ENCODE measurements at regions not wholly inside any gene's neighbourhood (a gene's known extent, or its start where the extent isn't known, plus 50 kb on each side); places are given as distances from the start of the nearest gene placed in this dataset.

DNA sequence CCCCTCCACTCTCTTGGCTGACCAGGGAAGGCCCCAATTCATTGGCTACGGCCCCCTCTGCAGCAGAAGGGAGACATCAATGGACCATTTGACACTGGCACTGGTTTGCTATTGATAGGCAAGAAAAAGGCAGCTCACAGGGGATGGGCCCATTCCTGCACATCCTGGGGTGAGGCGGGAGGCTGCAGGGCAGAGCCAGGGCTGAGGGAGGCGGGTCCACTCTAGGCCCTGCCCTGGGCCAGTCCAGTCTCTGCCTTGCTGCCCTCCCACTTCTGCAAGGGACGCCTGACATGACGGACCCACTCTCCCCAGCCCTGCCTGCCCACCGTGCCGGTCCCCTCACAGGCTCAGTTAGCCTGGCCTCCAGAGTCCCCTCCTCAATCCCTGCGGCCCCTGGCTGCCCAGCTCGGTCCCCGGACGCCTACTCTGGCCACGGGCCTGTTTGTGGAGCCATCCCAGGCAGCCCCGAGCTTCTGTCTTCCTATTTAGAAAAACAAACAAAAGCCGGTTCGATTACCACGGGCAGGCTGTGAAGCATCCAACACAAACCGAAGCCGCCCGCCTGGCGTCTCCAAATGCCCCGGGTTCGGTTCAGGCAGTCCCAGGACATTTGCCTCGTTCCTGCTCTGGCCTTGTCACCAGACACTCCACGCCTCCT lies 160.7 kb downstream of the IRX5 start:
- no peak for DNase-seq (ENCODE audit: extremely low read depth in 1 of 11, low read depth in 9 of 11, low spot score in 4 of 11)

DNA sequence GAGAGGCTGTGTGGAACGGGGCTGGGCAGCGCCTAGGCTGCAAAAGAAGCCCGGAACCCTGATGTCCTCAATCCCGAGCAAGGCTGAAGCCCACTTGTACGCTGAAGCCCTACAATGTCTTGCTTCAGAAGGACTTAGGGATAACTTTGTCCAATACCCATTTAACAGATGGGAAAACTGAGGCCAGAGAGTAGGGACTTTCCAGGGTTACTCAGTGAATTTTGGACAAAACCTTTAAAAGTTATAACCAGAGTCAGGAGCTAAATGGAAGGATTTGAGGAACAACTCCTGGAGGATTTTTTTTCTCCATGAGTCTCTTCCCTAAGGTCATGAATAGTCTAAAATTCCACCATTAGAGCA lies 161.2 kb downstream of the IRX5 start:
- no peak for DNase-seq (ENCODE audit: extremely low read depth in 1 of 11, low read depth in 9 of 11, low spot score in 4 of 11)

DNA sequence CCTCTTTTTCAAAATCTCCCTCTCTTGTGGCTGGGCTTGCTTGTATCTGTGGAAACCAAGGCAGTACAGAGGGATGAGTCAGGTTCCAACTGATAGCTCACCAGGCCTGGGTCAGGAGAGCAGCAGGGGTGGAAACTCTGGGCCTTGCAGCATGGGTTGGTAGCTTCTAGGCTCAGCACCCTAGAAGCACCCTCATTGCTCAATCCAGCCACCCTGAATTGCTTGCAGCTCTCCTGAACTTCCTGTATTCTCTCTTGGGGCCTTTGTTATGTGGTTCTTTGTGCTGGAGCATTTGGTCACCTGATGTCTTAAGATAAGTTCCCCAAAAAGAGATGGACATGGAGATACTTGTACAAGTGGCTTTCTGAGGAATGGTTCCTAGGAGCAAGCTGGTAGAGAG lies 169.4 kb downstream of the IRX5 start:
- DNase-seq (ENCODE audit: extremely low read depth in 1 of 11, low read depth in 9 of 11, low spot score in 4 of 11): no peak

DNA sequence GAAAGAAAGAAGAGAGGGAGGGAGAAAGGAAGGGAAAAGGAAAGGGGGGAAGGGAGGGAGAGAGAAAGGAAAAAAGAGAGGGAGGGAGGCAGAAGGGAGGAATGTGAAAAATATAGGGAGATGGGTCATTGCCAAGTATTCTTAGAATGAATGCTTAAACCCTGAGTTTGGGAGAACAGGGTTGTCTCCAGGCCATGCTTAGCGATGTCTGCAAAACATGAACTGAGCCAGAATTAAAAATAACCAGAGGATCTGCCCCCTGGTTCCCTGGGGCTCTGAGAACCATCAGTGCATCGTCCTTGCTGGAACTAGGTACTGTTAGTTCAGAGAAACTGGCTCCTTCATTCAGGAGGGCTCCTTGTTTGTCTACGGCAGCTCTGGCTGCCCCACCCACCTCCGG lies 170.4 kb downstream of the IRX5 start:
- DNase-seq (ENCODE audit: extremely low read depth in 1 of 11, low read depth in 9 of 11, low spot score in 4 of 11): peak in 5 of 11 donors; percentile 4 to 38 (median 30)

DNA sequence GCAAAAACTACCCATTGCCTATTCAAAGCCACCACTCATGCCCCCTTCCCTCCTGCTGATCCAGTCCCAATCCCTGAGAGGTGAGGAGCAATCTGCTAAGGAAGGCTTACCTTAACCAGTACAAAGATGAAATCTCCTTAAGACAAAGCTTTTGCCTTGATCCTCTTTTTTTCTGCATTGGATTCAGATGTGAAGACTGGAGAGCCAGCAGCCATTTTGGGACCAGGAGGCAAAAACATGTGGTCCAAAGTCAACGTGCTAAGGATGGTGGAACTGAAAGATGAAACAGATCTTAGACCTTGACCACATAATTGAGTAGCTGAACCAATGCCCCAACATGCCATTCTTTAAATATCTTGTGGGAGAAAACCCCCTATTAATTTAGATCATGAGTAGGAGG lies 171.4 kb downstream of the IRX5 start:
- DNase-seq (ENCODE audit: extremely low read depth in 1 of 11, low read depth in 9 of 11, low spot score in 4 of 11): no peak

DNA sequence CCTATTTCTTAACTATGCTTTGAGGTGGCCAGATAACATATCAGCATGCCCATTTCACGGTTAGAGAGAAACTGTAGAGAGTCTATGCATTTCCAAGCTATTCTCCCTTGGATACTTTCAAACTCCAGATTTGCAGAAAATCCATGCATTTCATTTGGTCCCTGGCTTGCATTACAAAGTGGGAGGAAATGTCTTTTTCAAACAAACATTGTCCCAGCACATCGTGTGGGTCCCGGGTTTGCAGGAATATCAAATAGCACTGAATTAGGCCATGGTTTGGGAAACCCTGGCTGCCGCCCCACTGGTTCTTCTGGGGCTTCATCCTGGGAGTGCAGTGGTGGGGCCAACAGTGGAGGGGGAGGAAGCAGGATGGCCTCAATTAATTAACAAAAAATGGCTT lies 171.9 kb downstream of the IRX5 start:
- DNase-seq (ENCODE audit: extremely low read depth in 1 of 11, low read depth in 9 of 11, low spot score in 4 of 11): no peak

DNA sequence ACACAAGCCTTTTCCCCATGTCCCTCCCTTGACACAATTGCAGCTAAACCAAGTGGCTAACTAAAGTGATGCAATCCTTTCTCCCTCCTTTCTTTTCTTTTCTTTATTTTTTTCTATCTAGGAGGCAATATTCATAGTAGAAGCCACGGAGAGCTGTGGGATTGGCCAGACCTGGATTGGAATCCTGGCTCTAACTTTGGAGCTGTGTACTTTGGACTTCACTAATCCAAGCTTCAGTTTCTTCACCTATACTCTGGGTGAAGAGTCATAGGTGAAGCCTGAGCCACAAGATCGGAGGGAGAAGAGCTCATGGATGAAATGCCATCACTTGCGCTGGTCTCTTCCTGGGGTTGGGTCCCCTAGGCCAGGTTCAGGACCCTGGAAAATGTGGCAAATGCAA lies 177.2 kb downstream of the IRX5 start:
- DNase-seq (ENCODE audit: extremely low read depth in 1 of 11, low read depth in 9 of 11, low spot score in 4 of 11): no peak

DNA sequence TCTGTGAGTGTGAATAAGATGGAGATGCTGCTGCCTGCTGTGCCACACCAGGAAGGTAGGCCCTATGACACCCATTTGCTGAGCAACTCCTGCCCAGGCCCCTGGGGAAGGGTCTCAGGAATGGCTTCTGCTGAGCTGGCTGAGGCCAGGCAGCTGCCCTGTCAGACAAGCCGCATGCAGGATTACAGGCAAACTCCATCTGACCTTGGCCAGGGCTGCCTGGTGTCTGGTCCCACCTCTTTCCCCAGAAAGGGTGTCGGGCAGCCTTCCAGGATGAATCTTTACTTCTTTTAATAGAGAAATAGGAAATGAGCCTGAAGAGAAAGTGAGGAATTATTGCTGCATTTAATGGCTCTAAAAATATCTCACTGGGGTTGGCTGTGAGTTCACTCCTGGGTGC lies 182.5 kb downstream of the IRX5 start:
- DNase-seq (ENCODE audit: extremely low read depth in 1 of 11, low read depth in 9 of 11, low spot score in 4 of 11): no peak

DNA sequence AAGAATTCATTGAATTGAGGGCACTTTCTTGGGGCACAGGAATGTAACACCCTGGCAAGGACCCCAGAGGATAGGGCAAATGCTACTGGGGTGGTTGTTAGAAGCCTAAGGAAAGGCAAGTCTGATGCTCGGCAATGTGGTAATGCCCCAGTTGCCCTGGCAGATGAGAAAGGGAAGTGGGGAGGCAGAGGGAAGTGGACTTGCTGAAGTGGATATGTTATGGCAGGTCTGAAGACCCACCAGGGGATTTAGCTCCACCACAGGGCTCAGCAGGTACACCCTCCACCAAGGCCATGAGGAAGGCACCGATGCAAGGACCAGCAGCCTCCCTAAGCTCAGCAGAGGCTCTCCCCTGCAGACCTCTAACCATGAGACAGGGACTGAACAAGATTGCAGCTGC lies 184.8 kb downstream of the IRX5 start:
- no peak for DNase-seq (ENCODE audit: extremely low read depth in 1 of 11, low read depth in 9 of 11, low spot score in 4 of 11)

DNA sequence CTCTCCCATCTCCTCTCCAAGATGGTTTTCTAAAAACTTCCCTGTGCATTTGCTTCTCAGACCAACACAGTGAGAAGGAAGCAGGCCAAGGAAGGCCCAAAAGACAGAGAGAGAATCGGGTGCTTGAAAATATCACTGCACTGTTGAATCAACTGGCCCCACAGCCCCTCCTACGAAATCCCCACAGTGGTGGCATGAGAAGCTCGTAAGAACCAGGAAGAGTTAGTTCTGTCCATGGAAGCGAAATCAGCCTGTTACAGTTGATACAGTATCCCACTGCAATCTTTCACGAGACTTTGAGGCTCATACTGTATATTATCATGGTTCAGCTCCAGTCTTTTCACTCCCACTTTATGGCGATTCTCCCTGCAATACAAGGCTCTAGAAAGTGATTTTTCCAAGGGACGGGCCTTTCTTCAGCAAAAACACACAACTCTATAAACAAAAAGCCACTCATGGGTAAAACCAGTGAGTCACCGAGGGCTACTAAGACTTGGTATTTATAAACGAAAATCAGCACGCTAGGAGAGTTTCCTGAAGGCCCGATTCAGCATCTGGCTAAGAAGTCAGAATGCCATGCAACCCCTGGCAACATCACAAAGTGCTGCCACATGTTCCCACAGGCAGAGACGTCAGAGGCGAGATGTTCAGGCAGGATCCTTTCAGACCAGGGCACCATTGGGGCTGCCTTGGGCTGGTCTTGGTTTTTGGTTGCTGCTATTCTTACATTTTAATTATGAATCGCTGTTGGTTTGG lies 185.7 kb downstream of the IRX5 start:
- DNase-seq (ENCODE audit: extremely low read depth in 1 of 11, low read depth in 9 of 11, low spot score in 4 of 11): no peak

DNA sequence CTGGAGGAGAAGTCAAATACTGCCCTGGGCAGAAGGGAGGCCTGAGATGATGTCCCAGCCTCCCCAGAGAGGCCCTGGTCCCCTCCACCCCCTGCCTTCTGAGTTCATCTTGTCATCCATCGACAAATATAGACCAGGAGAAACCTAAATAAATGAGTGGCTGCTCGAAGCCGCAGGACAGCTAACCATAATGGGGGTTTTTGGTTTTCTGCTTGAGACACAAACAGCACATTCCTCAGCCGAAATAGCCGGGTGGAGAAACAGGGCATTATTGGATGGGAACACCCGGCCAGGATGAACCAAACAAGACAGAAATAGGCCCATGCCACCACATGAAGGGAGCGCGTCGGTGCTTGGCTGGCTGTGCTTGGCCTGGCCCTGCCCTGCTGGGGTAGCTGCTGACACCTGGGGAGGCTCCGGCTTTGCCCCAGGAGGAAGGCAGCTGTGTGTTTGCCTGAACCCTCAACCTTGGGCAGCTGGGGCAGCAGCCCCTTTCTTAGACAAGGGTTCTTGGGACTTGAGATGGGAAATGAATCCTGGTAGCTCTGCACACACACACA lies 188.1 kb downstream of the IRX5 start:
- no peak for DNase-seq (ENCODE audit: extremely low read depth in 1 of 11, low read depth in 9 of 11, low spot score in 4 of 11)

DNA sequence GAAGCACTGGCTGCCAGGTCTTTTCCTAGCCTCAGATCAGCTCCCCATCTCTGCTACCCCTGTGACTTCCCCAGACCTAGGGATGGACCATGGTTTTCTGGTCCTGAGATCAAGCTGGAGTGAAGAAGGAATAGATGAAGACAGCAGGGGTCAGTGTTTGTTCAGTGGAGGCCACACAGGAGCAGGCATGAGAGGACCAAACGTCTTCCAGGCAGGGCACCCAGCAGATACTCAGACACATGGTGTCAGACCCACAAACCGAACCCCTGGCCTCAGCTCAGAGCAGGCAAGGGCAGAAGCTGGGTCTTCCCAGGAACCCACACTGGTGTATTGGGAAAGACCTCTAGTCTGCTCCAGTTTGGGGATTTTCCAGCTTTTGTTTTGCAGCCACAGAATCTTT lies 189.7 kb downstream of the IRX5 start:
- no peak for DNase-seq (ENCODE audit: extremely low read depth in 1 of 11, low read depth in 9 of 11, low spot score in 4 of 11)

DNA sequence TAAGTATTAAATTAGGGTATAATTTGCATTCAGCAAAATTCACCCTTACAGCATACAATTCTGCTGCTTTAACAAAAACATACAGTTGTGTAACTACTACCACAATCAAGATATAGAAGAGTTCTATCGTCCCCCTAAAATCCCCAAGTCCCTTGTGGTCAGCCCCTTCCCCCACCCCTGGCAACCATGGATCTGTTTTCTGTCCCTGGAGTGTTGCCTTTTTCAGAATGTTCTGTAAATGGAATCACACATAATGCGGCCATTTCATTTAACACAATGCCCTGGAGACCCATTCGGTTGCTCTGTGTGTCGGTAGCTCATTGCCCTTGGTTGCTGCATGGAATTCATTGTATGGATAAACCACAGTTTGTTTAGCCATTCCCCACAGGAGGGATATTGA lies 190.2 kb downstream of the IRX5 start:
- no peak for DNase-seq (ENCODE audit: extremely low read depth in 1 of 11, low read depth in 9 of 11, low spot score in 4 of 11)

DNA sequence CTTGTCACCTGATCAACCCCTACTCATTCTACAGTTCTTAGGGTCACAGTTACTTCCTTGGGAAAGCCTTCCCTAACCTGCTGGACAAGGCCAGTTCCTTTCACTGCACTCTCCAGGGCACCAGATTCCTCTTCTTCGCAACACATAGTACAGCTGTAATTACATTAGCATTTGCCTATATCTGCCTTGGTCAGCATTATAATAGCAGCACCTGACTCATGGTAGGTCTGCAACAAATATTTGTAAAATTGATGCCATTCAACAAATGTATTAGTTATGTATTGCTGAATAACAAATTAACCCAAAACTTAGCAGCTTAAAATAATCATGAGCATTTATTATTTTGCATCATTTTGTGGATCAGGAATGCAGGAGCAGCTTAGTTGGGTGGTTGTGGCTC lies 193.0 kb downstream of the IRX5 start:
- no peak for DNase-seq (ENCODE audit: extremely low read depth in 1 of 11, low read depth in 9 of 11, low spot score in 4 of 11)

DNA sequence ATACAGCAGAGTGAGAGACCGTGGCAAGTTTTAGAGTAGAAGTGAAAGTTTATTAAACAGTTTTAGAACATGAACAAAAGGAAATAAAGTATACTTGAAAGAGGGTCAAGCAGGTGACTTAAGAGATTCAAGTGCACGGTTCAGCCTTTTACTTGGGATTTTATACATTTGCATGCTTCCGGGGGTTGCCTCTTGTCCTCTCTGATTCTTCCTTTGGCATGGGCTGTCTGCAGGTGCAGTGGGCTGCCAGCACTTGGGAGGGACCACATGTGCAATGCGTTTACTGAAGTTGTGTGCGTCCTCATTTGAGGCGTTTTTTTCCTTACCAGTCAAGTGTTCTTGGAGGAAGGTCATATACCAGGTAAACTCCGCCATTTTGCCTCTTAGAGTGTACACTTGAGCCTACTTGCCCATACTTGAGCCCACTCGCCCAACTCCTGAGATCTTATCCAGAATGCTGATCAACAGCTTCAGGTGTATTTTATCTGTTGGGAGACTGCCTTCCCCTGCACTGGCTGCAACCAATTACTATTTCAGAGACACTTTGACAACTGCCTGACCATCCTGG lies 195.2 kb downstream of the IRX5 start:
- no peak for DNase-seq (ENCODE audit: extremely low read depth in 1 of 11, low read depth in 9 of 11, low spot score in 4 of 11)

DNA sequence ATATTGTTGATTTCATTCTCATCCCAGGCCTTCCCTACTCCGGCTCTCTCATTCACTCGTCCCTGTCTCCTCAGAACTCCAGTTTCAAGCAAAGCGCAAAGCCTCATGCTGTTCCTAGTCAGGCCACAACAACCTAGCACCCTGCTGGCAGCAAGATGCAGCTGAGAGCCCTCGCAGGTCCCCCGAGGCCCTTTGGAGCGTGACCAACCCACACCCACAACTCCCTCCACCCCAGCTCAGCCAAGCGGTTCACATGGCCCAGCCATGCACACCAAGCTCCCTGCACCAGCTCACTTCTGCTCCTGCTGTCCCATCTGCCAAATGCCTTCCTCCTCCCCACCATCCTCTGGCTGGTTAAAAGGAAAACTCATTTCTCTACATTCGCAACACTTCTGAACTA lies 195.8 kb downstream of the IRX5 start:
- no peak for DNase-seq (ENCODE audit: extremely low read depth in 1 of 11, low read depth in 9 of 11, low spot score in 4 of 11)

DNA sequence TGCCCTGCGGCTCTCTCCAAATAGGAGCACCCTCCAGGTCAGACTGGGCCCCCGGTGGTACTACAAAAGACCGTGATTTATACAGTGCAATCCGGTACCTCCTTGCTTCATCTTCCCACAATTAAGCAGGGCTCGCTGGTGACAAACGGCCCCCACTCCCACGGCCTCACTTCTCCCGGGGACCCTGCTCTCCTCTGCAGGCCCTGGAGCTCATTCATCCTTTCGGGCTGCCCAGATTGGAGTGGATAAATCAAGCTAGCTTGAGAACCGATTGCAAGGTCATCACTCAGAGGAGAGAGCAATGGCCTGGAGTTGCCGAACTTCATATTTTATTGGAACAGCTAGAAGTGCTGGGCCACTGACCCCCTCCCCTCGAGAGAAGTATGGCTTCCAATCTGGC lies 193.5 kb upstream of the IRX6 start:
- no peak for DNase-seq (ENCODE audit: extremely low read depth in 1 of 11, low read depth in 9 of 11, low spot score in 4 of 11)

DNA sequence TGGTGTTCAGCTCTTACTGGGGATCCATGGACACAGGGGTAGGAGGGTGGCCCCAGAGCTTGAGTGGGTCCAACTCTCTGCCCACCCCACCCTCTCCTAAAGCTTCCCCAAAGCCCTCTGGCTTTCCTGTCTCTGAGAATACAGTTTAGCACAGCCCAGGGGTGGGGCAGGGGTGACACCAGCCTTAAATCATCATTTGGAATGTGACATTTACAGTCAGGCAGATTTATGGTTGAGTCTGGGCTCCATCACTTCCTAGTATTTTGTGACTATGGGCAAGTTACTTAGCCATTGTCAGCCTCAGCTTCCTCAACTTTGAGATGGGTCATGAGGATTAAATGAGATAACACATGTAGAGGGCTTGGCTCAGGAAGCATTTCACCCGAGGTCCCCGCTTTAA lies 193.1 kb upstream of the IRX6 start:
- no peak for DNase-seq (ENCODE audit: extremely low read depth in 1 of 11, low read depth in 9 of 11, low spot score in 4 of 11)

DNA sequence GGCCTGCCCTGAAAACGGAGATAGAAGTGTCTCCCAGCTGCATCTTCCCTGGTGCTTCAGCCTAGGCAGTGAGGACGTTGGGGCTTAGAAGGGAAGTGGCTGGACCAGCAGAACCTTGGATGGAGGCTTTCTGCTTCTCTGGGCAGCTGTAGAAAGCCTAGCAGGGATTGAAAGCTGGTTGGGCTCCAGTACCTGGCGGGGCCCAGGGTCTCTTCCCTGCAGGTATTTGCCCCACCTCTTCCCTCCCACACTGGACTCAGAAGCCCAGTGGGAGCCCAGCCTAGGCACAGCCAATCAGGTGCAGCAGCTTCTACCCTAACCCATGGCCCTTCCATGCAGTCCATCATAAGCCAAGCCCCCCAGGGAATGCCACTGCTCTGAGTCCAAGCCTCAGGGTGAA lies 190.3 kb upstream of the IRX6 start:
- no peak for DNase-seq (ENCODE audit: extremely low read depth in 1 of 11, low read depth in 9 of 11, low spot score in 4 of 11)

DNA sequence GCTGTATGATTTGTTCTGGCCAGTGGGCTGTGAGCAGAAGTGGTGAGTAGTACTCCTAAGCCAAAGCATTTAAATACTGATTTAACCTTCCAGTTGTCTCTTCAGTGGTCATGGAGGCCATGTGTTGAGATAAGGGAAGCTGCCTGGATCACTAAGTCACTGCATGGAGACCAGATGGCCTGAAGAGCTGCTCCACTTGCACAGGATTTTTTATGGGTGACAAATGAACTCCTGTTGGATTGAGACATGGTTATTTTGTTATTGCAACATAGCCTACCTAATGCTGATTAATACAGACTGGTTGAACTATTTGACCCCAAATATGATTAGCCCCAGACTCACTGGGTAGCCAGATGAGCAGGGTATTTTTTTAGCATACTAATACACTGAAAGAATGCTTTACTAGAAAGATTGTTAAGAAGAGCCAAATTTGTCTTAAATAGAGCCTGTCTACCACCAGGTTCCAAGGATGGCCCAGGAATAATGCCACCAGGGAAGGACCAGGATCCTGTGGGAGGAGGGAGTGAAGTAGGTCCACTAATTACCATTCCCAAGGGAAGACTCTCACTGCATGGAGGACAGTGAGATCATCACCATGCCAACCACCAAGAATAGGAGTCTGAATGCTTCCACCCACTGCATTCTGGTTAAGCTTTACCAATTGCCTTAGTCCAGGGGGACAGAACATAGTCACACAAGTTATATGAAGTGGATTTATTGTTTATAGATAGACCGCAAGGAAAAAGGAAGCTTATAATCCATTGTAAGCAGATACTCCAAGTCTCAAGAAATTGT lies 187.4 kb upstream of the IRX6 start:
- no peak for DNase-seq (ENCODE audit: extremely low read depth in 1 of 11, low read depth in 9 of 11, low spot score in 4 of 11)
